Coronary artery (tissue), 2 donors: ENCODE measurements at regions not wholly inside any gene's neighbourhood (a gene's known extent, or its start where the extent isn't known, plus 50 kb on each side); places are given as distances from the start of the nearest gene placed in this dataset.

ENCODE experiments used
- DNase-seq: peaks from one replicate; pipeline ENCODE4 v3.0.0-alpha.2; 2017; ENCODE audit warnings: low spot score
- H3K27ac ChIP-seq, 2 donors: fragments of 200-600 bp; sonication (generic); one replicate each; pipeline ENCODE4 v1.5.1; 2016 to 2019
- H3K4me3 ChIP-seq: fragments of 200-600 bp; sonication (generic); 2 replicates; pipeline ENCODE4 v1.5.1; 2016; ENCODE audit warnings: mild to moderate bottlenecking, moderate library complexity
- TF ChIP-seq, protein P1 (sequence below): fragments of 200-600 bp; sonication (generic); IDR thresholded peaks from one replicate; pipeline ENCODE4 v1.5.1; 2019; ENCODE audit warnings: antibody characterized with exemption

DNA sequence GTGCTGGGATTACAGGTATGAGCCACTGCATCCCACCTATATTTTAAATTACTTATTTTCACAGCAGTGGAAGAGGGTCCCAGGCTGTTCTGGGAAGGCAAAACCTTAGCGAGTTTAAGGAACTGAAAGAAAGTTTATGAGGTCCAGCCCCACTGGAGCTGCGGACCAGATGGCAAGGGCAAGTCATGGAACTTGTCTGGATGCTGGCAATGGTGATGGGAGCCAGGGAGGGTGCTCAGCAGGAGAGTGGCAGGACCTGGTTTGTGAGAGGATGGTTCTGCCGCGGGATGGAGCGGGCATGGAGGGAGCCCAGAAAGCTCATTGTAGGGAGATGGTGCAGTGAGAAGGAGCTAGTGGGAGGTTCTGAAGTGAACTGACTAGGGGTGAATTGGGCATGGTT is 50.6 kb upstream of the SLC45A1 start:
- no peak overlapping the region for H3K27ac ChIP-seq
- H3K4me3 ChIP-seq: no peak overlapping the region
- DNase-seq: no peak
- TF ChIP-seq, protein P1, sequence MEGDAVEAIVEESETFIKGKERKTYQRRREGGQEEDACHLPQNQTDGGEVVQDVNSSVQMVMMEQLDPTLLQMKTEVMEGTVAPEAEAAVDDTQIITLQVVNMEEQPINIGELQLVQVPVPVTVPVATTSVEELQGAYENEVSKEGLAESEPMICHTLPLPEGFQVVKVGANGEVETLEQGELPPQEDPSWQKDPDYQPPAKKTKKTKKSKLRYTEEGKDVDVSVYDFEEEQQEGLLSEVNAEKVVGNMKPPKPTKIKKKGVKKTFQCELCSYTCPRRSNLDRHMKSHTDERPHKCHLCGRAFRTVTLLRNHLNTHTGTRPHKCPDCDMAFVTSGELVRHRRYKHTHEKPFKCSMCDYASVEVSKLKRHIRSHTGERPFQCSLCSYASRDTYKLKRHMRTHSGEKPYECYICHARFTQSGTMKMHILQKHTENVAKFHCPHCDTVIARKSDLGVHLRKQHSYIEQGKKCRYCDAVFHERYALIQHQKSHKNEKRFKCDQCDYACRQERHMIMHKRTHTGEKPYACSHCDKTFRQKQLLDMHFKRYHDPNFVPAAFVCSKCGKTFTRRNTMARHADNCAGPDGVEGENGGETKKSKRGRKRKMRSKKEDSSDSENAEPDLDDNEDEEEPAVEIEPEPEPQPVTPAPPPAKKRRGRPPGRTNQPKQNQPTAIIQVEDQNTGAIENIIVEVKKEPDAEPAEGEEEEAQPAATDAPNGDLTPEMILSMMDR: no peak

DNA sequence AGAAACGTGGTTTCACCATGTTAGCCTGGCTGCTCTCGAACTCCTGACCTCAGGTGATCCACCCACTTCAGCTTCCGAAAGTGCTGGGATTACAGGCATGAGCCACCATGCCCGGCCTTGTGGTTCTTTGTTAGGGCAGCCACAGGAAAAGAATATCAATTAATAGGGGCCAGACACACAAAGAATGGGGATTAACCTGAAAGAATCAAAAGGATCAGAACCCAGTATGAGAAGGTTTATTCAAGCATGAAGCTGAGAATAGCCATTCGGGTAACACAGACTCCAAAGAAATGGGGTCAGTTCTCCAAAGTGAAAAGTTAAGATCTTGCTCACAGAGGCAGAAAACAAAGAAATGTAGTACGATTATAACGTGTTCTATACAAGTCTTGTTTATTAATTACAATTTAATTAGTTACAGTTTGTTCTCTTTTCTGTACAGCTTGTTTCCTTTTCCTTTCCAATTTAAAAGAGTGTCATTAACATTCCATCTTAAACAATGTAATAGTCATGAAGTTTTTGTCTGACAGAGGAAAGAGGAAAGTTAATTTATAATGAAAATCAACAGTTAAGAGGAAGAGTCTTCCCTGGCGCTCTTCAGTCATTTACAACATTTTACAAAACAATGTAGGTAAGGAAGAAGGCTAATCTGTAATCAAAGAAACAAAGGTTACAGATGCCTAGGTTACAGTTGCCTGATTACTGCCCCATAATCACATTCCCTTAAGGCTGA is 51.3 kb upstream of the SLC45A1 start:
- Histone ChIP-seq H3K27ac (no peak overlapping the region), H3K4me3 (no peak overlapping the region)
- TF ChIP-seq, protein P1: no peak
- DNase-seq: no peak

DNA sequence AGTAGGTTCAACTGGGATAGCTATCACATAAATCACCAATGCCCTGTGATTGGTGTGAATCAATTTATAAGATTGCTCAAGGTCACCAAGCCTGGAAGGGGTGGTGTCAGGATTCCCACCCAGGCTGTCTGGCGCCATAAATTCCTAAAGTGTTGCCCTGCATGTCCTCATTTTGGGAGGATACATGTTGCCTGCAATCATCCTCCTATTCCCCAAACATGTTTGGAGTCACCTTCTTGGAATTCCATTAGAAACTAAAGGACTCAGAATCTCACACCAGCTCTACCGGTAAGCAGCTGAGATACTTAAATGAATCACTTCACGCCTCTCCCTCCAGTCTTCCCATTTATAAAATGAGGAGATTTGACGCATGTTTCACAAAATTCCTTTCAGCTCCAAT is 54.1 kb upstream of the SLC45A1 start:
- no peak overlapping the region for H3K27ac ChIP-seq
- DNase-seq: no peak
- no peak overlapping the region for H3K4me3 ChIP-seq
- TF ChIP-seq, protein P1: no peak

DNA sequence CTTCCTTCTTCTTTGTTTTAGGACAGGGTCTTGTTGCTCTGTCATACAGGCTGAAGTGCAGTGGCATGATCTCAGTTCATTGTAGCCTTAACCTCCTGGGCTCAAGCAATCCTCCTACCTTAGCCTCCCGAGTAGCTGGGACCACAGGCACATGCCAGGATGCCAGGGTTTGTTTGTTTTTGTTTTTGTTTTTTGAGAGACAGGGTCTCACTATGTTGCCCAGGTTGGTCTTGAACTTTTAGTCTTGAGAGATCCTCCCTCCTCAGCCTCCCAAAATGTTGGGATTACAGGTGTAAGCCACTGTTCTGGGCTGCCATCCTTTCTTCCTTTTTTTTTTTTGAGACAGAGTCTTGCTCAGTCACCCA is 56.5 kb upstream of the SLC45A1 start:
- no peak for DNase-seq
- Histone ChIP-seq H3K4me3 (no peak overlapping the region), H3K27ac (no peak overlapping the region)
- TF ChIP-seq, protein P1: no peak

DNA sequence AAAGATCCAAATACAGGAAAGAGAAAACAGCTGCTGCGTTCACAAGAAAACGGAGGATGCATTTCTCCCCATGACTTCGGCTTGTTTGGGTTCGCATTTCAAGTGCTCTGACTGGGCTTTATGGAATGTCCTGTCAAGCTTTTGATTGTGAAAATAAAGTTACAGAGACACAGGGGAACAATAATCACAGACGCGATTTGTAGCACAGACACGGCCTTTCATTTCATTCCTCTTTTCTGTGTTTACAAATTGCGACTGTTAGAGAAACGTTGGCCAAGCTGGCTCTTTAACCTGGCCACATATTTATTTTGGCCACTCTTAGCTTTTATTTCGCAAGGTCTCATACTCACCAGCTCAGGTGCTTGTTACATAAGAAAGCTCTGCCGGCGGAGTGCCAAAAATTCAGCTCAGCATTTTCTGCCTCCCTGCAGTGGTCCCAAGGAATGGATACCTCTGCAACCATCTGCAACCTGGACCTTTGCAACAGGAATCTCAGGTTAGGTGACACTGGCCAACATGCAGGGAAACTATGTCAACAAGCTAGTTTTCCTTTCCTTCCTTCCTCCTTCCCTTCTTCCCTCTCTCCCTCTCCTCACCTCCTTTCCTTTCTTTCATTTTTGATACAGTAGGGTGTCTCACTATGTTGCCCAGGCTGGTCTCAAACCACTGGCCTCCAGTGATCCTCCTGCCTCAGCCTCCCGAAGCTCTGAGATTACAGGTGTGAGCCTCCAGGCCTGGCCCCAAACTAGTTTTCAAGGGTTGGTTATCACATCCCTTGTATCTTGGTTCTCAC is 58.2 kb upstream of the SLC45A1 start:
- DNase-seq: no peak
- Histone ChIP-seq H3K27ac (peak overlapping the region; percentile 20 to 60), H3K4me3 (peak overlapping the region; percentile 47)
- TF ChIP-seq, protein P1: no peak

DNA sequence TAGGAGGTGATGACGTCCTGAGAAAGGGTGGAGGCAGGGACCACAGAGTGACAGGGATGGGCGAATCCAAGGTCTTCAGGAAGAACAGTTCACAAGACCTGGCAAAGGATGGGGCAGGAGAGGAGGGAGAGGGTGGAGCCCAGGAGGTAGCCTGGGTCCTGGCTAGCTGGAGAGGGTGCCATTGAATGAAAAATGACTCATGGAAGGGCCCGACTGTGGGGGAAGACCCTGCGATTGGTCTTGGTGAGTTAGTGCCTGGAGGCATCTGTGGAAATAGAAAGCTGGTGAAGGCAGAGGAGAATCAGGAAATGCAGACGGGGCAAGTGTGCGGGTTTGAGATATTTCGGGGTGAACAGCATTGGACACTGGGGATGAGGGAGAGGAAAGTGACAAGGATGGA is 60.3 kb upstream of the SLC45A1 start:
- DNase-seq: no peak
- H3K27ac ChIP-seq: no peak overlapping the region
- H3K4me3 ChIP-seq: no peak overlapping the region
- TF ChIP-seq, protein P1: no peak

DNA sequence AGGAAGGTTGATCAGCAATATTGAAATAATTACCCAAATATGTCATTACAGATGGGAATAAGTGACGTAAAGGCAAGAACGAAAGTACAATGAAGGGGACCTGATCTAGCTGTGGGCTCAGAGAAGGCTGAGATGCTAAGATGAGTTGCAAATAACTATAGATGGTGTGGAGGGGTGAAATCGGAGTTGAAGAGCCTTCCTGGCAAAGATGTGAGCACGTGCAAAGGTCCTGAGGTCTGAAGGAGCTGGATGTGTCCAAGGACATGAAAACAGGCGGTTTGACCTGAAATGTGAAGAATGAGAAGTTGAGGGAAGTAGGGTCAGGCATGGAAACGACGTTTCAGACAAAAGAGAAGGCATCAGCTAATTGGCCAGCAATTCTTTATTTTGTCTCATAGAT is 61.6 kb upstream of the SLC45A1 start:
- no peak overlapping the region for H3K4me3 ChIP-seq
- TF ChIP-seq, protein P1: no peak
- no peak for DNase-seq
- H3K27ac ChIP-seq: no peak overlapping the region
